Naive thymus-derived CD4-positive, alpha-beta T cell (primary cell): ENCODE measurements at regions not wholly inside any gene's neighbourhood (a gene's known extent, or its start where the extent isn't known, plus 50 kb on each side); places are given as distances from the start of the nearest gene placed in this dataset.

ENCODE experiments used
- ATAC-seq: fragments of 150-1000 bp; cut with Tn5 transposase; 2 replicates; pipeline ENCODE4 v1.10.0; 2021; ENCODE audit warnings: mild to moderate bottlenecking, moderate library complexity
- CTCF ChIA-PET: fragments of 350-600 bp; sonication (Branson Sonifier 250); formaldehyde crosslinking; loops from one replicate; lab custom pipeline; 2021; ENCODE audit warnings: antibody characterized with exemption; lab: Charles Lee
- POLR2A ChIA-PET: fragments of 350-600 bp; sonication (Branson Sonifier 250); formaldehyde crosslinking; loops from one replicate; lab custom pipeline; 2021; ENCODE audit warnings: antibody characterized with exemption, inconsistent platforms; lab: Charles Lee
- DNase-seq, 9 donors: peaks; one replicate each; pipeline versions ENCODE4 v3.0.0 to v3.0.0-alpha.2; 2020 to 2022; ENCODE audit warnings: mixed read lengths in 1 of 9
- H3K27ac ChIP-seq: one replicate; pipeline ENCODE4 v1.7.0; 2013; ENCODE audit warnings: mild to moderate bottlenecking, low read depth, low read length, moderate library complexity
- H3K27me3 ChIP-seq, 2 donors: one replicate each; pipeline ENCODE4 v1.7.0; 2013; ENCODE audit warnings: low read length in 2 of 2, mild to moderate bottlenecking in 2 of 2, moderate library complexity in 2 of 2; ENCODE audit not compliant: control insufficient read depth in 2 of 2, insufficient read depth in 2 of 2
- H3K36me3 ChIP-seq, 3 experiments: 1 replicate in 2 of 3; 2 replicates in 1 of 3; pipeline ENCODE4 v1.7.0; 2013; ENCODE audit warnings: low read length in 3 of 3, mild to moderate bottlenecking in 3 of 3, moderate library complexity in 1 of 3; ENCODE audit not compliant: insufficient read depth in 3 of 3, control insufficient read depth in 2 of 3
- H3K4me1 ChIP-seq, 2 donors: one replicate each; pipeline ENCODE4 v1.7.0; 2013; ENCODE audit warnings: low read length in 2 of 2, mild to moderate bottlenecking in 2 of 2, moderate library complexity in 1 of 2; ENCODE audit not compliant: control insufficient read depth in 2 of 2, insufficient read depth in 2 of 2
- H3K4me3 ChIP-seq: 2 replicates; pipeline ENCODE4 v1.7.0; 2013; ENCODE audit warnings: mild to moderate bottlenecking, low read length
- H3K9me3 ChIP-seq, 3 experiments: 1 replicate in 2 of 3; 2 replicates in 1 of 3; pipeline ENCODE4 v1.7.0; 2013; ENCODE audit warnings: low read length in 3 of 3; ENCODE audit not compliant: control insufficient read depth in 2 of 3
- H3K27ac Mint-ChIP-seq, 9 donors: one replicate each; pipeline ENCODE4 v1.8.0; 2020 to 2022; ENCODE audit warnings: mixed read lengths in 9 of 9, mild to moderate bottlenecking in 8 of 9, moderate library complexity in 5 of 9, inconsistent platforms in 2 of 9
- H3K27me3 Mint-ChIP-seq, 5 donors: one replicate each; pipeline ENCODE4 v1.8.0; 2021 to 2022; ENCODE audit warnings: mixed read lengths in 5 of 5, mild to moderate bottlenecking in 1 of 5
- H3K36me3 Mint-ChIP-seq, 5 donors: one replicate each; pipeline ENCODE4 v1.8.0; 2020 to 2022; ENCODE audit warnings: mixed read lengths in 5 of 5, mild to moderate bottlenecking in 3 of 5, inconsistent platforms in 1 of 5
- H3K4me1 Mint-ChIP-seq, 7 donors: one replicate each; pipeline ENCODE4 v1.8.0; 2020 to 2022; ENCODE audit warnings: mixed read lengths in 7 of 7, mild to moderate bottlenecking in 3 of 7, inconsistent platforms in 1 of 7
- H3K4me3 Mint-ChIP-seq, 10 donors: one replicate each; pipeline ENCODE4 v1.8.0; 2020 to 2022; ENCODE audit warnings: mild to moderate bottlenecking in 10 of 10, mixed read lengths in 10 of 10, moderate library complexity in 6 of 10, inconsistent platforms in 2 of 10
- H3K9me3 Mint-ChIP-seq, 11 donors: one replicate each; pipeline ENCODE4 v1.8.0; 2020 to 2022; ENCODE audit warnings: mixed read lengths in 11 of 11, mild to moderate bottlenecking in 4 of 11, inconsistent platforms in 1 of 11, moderate library complexity in 1 of 11
- intact Hi-C, 2 donors: fragments of 100-400 bp; cut with micrococcal nuclease; formaldehyde crosslinking; loops; one replicate each; pipeline ENCODE4 v1.15.1; 2023

GRCh38 chrX:6810776-6811175 lies 275.9 kb upstream of the VCX3A start:
- H3K27ac ChIP-seq: no peak overlapping the region
- Mint-ChIP-seq H3K27me3 (no peaks in the 10 kb centered on the region), H3K27ac (no peak overlapping the region), H3K4me3 (no peak overlapping the region), H3K36me3 (no peaks in the 10 kb centered on the region), H3K9me3 (peaks cover 0 to 3% (median 0%) of the 10 kb centered on the region in 11 donors), H3K4me1 (no peaks in the 10 kb centered on the region)
- no peak for DNase-seq
- intact Hi-C loops: no loop called here
- H3K4me3 ChIP-seq: no peak overlapping the region
- H3K27me3 ChIP-seq: no peaks in the 10 kb centered on the region
- CTCF ChIA-PET: no interaction called here
- no peaks in the 10 kb centered on the region for H3K36me3 ChIP-seq
- H3K9me3 ChIP-seq: no peaks in the 10 kb centered on the region
- no peaks in the 10 kb centered on the region for H3K4me1 ChIP-seq
- ATAC-seq: no peak
- POLR2A ChIA-PET: no interaction called here

- no peaks in the 10 kb centered on the region for H3K9me3 ChIP-seq
- H3K4me1 ChIP-seq: no peaks in the 10 kb centered on the region
- H3K4me3 ChIP-seq: no peak overlapping the region
- Mint-ChIP-seq H3K4me1 (no peaks in the 10 kb centered on the region), H3K9me3 (peaks cover 0 to 2% (median 0%) of the 10 kb centered on the region in 11 donors), H3K36me3 (no peaks in the 10 kb centered on the region), H3K27me3 (no peaks in the 10 kb centered on the region), H3K4me3 (no peak overlapping the region), H3K27ac (no peak overlapping the region)
- intact Hi-C loops: no loop called here
- no peaks in the 10 kb centered on the region for H3K36me3 ChIP-seq
- CTCF ChIA-PET: no interaction called here
- no peak overlapping the region for H3K27ac ChIP-seq
- POLR2A ChIA-PET: no interaction called here
- no peaks in the 10 kb centered on the region for H3K27me3 ChIP-seq
- ATAC-seq: no peak
- DNase-seq: no peak
Observed at GRCh38 chrX:6803607-6804006, 268.7 kb upstream of the VCX3A start.

GRCh38 chrX:6793000-6793399 lies 258.1 kb upstream of the VCX3A start:
- Histone ChIP-seq H3K27me3 (no peaks in the 10 kb centered on the region), H3K36me3 (no peaks in the 10 kb centered on the region), H3K9me3 (no peaks in the 10 kb centered on the region), H3K4me3 (no peak overlapping the region), H3K27ac (no peak overlapping the region), H3K4me1 (no peaks in the 10 kb centered on the region)
- peaks cover 0 to 1% (median 0%) of the 10 kb centered on the region in 11 donors for H3K9me3 Mint-ChIP-seq
- peaks cover 0 to 5% (median 0%) of the 10 kb centered on the region in 5 donors for H3K36me3 Mint-ChIP-seq
- ATAC-seq (no peak), DNase-seq (no peak)
- H3K27ac Mint-ChIP-seq: no peak overlapping the region
- H3K4me3 Mint-ChIP-seq: no peak overlapping the region
- POLR2A ChIA-PET: no interaction called here
- H3K4me1 Mint-ChIP-seq: no peaks in the 10 kb centered on the region
- H3K27me3 Mint-ChIP-seq: no peaks in the 10 kb centered on the region
- intact Hi-C loops: no loop called here
- CTCF ChIA-PET: no interaction called here

- no peak overlapping the region for H3K27ac ChIP-seq
- no peak overlapping the region for H3K4me3 Mint-ChIP-seq
- ChIA-PET CTCF (no interaction called here), POLR2A (no interaction called here)
- H3K27ac Mint-ChIP-seq: no peak overlapping the region
- H3K9me3 Mint-ChIP-seq: peaks cover 0 to 2% (median 0%) of the 10 kb centered on the region in 11 donors
- ATAC-seq: no peak
- DNase-seq: no peak
- no peak overlapping the region for H3K4me3 ChIP-seq
- H3K4me1 Mint-ChIP-seq: no peaks in the 10 kb centered on the region
- no peaks in the 10 kb centered on the region for H3K9me3 ChIP-seq
- no peaks in the 10 kb centered on the region for H3K27me3 ChIP-seq
- H3K27me3 Mint-ChIP-seq: no peaks in the 10 kb centered on the region
- intact Hi-C loops: no loop called here
- no peaks in the 10 kb centered on the region for H3K36me3 Mint-ChIP-seq
- no peaks in the 10 kb centered on the region for H3K4me1 ChIP-seq
- no peaks in the 10 kb centered on the region for H3K36me3 ChIP-seq
Observed at GRCh38 chrX:6783912-6784311, 249.0 kb upstream of the VCX3A start.

GRCh38 chrX:6782831-6783230 lies 247.9 kb upstream of the VCX3A start:
- ChIA-PET POLR2A (no interaction called here), CTCF (no interaction called here)
- no peak overlapping the region for H3K4me3 Mint-ChIP-seq
- Histone ChIP-seq H3K4me3 (no peak overlapping the region), H3K4me1 (no peaks in the 10 kb centered on the region), H3K27me3 (no peaks in the 10 kb centered on the region), H3K9me3 (no peaks in the 10 kb centered on the region), H3K36me3 (no peaks in the 10 kb centered on the region), H3K27ac (no peak overlapping the region)
- H3K36me3 Mint-ChIP-seq: no peaks in the 10 kb centered on the region
- no peak for DNase-seq
- ATAC-seq: no peak
- H3K4me1 Mint-ChIP-seq: no peaks in the 10 kb centered on the region
- H3K9me3 Mint-ChIP-seq: peaks cover 0 to 4% (median 0%) of the 10 kb centered on the region in 11 donors
- H3K27ac Mint-ChIP-seq: no peak overlapping the region
- no peaks in the 10 kb centered on the region for H3K27me3 Mint-ChIP-seq
- intact Hi-C loops: no loop called here

- no peaks in the 10 kb centered on the region for H3K27me3 ChIP-seq
- POLR2A ChIA-PET: no interaction called here
- DNase-seq: no peak
- Mint-ChIP-seq H3K4me1 (no peaks in the 10 kb centered on the region), H3K36me3 (no peaks in the 10 kb centered on the region), H3K27me3 (no peaks in the 10 kb centered on the region), H3K9me3 (peaks cover 0 to 2% (median 0%) of the 10 kb centered on the region in 11 donors), H3K27ac (no peak overlapping the region), H3K4me3 (no peak overlapping the region)
- no peak for ATAC-seq
- CTCF ChIA-PET: no interaction called here
- H3K36me3 ChIP-seq: no peaks in the 10 kb centered on the region
- intact Hi-C loops: no loop called here
- no peaks in the 10 kb centered on the region for H3K9me3 ChIP-seq
- H3K27ac ChIP-seq: no peak overlapping the region
- H3K4me1 ChIP-seq: no peaks in the 10 kb centered on the region
- no peak overlapping the region for H3K4me3 ChIP-seq
Observed at GRCh38 chrX:6778544-6779503, 243.9 kb upstream of the VCX3A start.
